Heart left ventricle (tissue), 13 donors: ENCODE measurements at regions not wholly inside any gene's neighbourhood (a gene's known extent, or its start where the extent isn't known, plus 50 kb on each side); places are given as distances from the start of the nearest gene placed in this dataset.

ENCODE experiments used
- CTCF ChIP-seq, 12 donors: fragments of 200-600 bp; sonication (generic) in 4 of 12; IDR thresholded peaks; one replicate each; pipeline versions ENCODE4 v1.5.0 to v1.8.0; 2018 to 2022; ENCODE audit warnings: antibody characterized with exemption in 12 of 12, mild to moderate bottlenecking in 5 of 12
- POLR2A ChIP-seq, 2 donors: fragments of 450-650 bp; IDR thresholded peaks; one replicate each; pipeline ENCODE4 v1.6.1; 2017; ENCODE audit warnings: antibody characterized with exemption in 2 of 2, mild to moderate bottlenecking in 2 of 2, moderate library complexity in 2 of 2
- donor health status: ischemic (EF 13 %, LVEDD 7.1; RV severe dilation, severe dysfunction).
- donor health status: DM: no; HTN: yes; CAD: no.
- donor health status: DM: no; HTN: no; CAD: no.
- donor health status: ischemic (EF 25% LVEDD 6.9; RV normal size, moderate dysfunction).
- donor health status: ischemic (EF 25% LVEDD 5.7; RV mildly dilated, moderate dysfunction).
- donor health status: ischemic (EF 35%, LVEDD 5.7; RV mildly dilated, moderate dysfunction).
- donor health status: nonischemic (EF 11% LVEDD 7.7; RV severe dilation, severe dysfunction).
- donor health status: DM: yes; HTN: yes; CAD: no.
- donor health status: PGD.
- donor health status: ischemic (EF 29% LVEDD 5.4; RV normal size, mild dysfunction).
- donor health status: nonischemic (EF 23%, LVEDD 6.1; RV moderate dilation, normal function).

GRCh38 chr1:242723044-242723716 lies 198.7 kb upstream of the PLD5 start:
- TF ChIP-seq CTCF (IDR thresholded peaks at IDR 0.05) = no peak
- no peak for TF ChIP-seq POLR2A (IDR thresholded peaks at IDR 0.05)
